Fibroblast of the aortic adventitia (primary cell): ENCODE measurements at regions not wholly inside any gene's neighbourhood (a gene's known extent, or its start where the extent isn't known, plus 50 kb on each side); places are given as distances from the start of the nearest gene placed in this dataset.
"Not testable (repeated sequence)": the region's sequence is repeated elsewhere in the genome, so short reads cannot be mapped to it uniquely, and the experiment has no call there.

Experiments used
- DNase-seq: peaks from one replicate; pipeline ENCODE4 v3.0.0-alpha.2; 2010; ENCODE audit warnings: low read depth
- H3K4me3 ChIP-seq: 2 replicates; pipeline ENCODE4 v1.5.1; 2011; ENCODE audit warnings: low read depth, mild to moderate bottlenecking, control low read depth, low read length, moderate library complexity
- TF ChIP-seq, protein P1 (sequence below): IDR thresholded peaks from 2 replicates; pipeline ENCODE4 v1.5.1; 2011; ENCODE audit warnings: mild to moderate bottlenecking, low read length, control low read depth, inconsistent platforms; ENCODE audit not compliant: insufficient read depth

DNA sequence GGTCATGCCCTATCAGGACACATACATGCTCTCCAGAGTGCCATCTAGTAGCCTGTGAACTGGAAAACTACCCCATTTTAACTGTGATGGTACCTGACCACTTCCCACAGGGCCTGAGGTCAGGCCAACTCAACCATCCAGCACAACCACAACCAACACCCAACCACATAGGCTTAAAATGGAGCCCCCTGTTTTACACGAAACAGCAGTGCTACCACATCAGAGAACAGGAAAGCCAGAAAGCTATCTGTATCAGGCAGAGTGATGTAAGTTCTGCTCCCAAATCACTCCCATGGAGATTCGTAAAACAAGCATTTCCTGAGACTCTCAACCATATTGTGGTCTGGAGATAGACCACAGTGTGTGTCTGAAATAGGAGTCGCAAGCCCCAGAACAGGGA, 1017.3 kb upstream of the EPHA6 start:
- DNase-seq = no peak
- H3K4me3 ChIP-seq = no peak overlapping the region
- TF ChIP-seq, protein P1, sequence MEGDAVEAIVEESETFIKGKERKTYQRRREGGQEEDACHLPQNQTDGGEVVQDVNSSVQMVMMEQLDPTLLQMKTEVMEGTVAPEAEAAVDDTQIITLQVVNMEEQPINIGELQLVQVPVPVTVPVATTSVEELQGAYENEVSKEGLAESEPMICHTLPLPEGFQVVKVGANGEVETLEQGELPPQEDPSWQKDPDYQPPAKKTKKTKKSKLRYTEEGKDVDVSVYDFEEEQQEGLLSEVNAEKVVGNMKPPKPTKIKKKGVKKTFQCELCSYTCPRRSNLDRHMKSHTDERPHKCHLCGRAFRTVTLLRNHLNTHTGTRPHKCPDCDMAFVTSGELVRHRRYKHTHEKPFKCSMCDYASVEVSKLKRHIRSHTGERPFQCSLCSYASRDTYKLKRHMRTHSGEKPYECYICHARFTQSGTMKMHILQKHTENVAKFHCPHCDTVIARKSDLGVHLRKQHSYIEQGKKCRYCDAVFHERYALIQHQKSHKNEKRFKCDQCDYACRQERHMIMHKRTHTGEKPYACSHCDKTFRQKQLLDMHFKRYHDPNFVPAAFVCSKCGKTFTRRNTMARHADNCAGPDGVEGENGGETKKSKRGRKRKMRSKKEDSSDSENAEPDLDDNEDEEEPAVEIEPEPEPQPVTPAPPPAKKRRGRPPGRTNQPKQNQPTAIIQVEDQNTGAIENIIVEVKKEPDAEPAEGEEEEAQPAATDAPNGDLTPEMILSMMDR = no peak

- H3K4me3 ChIP-seq = no peak overlapping the region
- DNase-seq = no peak
- TF ChIP-seq, protein P1 = no peak
Measured at GRCh38 chr3:95798628-95799027, 1015.8 kb upstream of the EPHA6 start.

GRCh38 chr3:95810462-95810861, 1003.9 kb upstream of the EPHA6 start:
- H3K4me3 ChIP-seq = no peak overlapping the region
- DNase-seq = no peak
- TF ChIP-seq, protein P1 = no peak

- H3K4me3 ChIP-seq = no peak overlapping the region
- TF ChIP-seq, protein P1 = no peak
- DNase-seq = peak; percentile 17
Measured at GRCh38 chr3:95813244-95813643, 1001.1 kb upstream of the EPHA6 start.

- TF ChIP-seq, protein P1 = no peak
- peak; percentile 20 for DNase-seq
- no peak overlapping the region for H3K4me3 ChIP-seq
Measured at GRCh38 chr3:95815828-95816227, 998.6 kb upstream of the EPHA6 start.

- TF ChIP-seq, protein P1 = no peak
- no peak overlapping the region for H3K4me3 ChIP-seq
- no peak for DNase-seq
Measured at GRCh38 chr3:95826419-95826818, 988.0 kb upstream of the EPHA6 start.

GRCh38 chr3:95832146-95832545, 982.2 kb upstream of the EPHA6 start:
- DNase-seq = no peak
- no peak overlapping the region for H3K4me3 ChIP-seq
- TF ChIP-seq, protein P1 = no peak

DNA sequence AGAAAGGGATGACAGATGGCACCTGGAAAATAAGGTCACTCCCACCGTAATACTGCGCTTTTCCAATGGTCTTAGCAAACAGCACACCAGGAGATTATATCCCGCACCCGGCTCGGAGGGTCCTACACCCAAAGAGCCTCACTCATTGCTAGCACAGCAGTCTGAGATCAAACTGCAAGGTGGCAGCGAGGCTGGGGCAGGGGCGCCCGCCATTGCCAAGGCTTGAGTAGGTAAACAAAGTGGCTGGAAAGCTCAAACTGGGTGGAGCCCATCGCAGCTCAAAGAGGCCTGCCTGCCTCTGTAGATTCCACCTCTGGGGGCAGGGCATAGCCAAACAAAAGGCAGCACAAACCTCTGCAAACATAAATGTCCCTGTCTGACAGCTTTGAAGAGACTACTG, 953.8 kb upstream of the EPHA6 start:
- DNase-seq, H3K4me3 ChIP-seq: not testable (repeated sequence)
